ENCODE measurements at regions not wholly inside any gene's neighbourhood (a gene's known extent, or its start where the extent isn't known, plus 50 kb on each side); places are given as distances from the start of the nearest gene placed in this dataset.

DNA sequence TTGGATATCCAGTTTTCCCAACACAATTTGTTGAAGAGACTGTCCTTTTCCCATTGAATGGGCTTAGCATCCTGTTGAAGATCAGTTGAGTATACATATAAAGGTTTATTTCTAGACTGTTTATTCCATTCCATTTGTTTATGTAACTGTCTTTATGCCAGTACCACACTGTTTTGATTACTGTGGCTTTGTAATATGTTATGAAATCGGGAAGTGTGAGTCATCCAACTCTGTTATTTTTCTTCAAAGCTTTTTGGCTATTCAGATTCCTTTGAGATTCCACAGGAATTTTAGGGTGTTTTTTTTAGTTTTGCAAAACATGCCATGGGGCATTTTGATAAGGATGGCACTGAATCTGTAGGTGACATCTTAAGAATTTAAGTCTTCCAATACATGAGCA lies 188.3 kb downstream of the BMP7 start:
- Histone ChIP-seq H2AFZ (ENCODE audit: low read depth, low read length) (no peak overlapping the region), H3F3A (ENCODE audit: insufficient read depth, low read length, poor library complexity, severe bottlenecking) (no peaks in the 10 kb centered on the region), H3K9ac (ENCODE audit: low read length) (no peak overlapping the region), H3K36me3 (ENCODE audit: insufficient read depth, low read length) (no peaks in the 10 kb centered on the region), H3K79me2 (replicated peaks; ENCODE audit: insufficient read depth, low read length) (no peaks in the 10 kb centered on the region), H3K27me3 (ENCODE audit: insufficient read depth, low read depth, low read length) (no peaks in the 10 kb centered on the region), H4K20me1 (ENCODE audit: insufficient read depth) (no peaks in the 10 kb centered on the region), H3K4me3 (ENCODE audit: low read length) (no peak overlapping the region), H3K9me2 (ENCODE audit: insufficient read depth, low read length) (no peaks in the 10 kb centered on the region), H3K9me3 (ENCODE audit: low read length) (peaks cover 3% of the 10 kb centered on the region), H3K4me2 (ENCODE audit: low read length) (no peak overlapping the region), H3K27ac (ENCODE audit: low read length) (no peak overlapping the region)
- TF ChIP-seq REST (IDR thresholded peaks at IDR 0.05; ENCODE audit: borderline replicate concordance) = no peak
- TF ChIP-seq TAF1 (IDR thresholded peaks at IDR 0.05; ENCODE audit: low read depth) = no peak
- TF ChIP-seq SMC3 (conservative IDR thresholded peaks at IDR 0.05; ENCODE audit: poor library complexity) = no peak
- no peak for TF ChIP-seq EP300 (conservative IDR thresholded peaks at IDR 0.05; ENCODE audit: poor library complexity, severe bottlenecking)
- no peak for TF ChIP-seq RAD21 (conservative IDR thresholded peaks at IDR 0.05)
- no peak for TF ChIP-seq EZH2 (IDR thresholded peaks at IDR 0.05; ENCODE audit: borderline replicate concordance, insufficient read depth, low read length, poor library complexity, severe bottlenecking)
- TF ChIP-seq CTCF (IDR thresholded peaks at IDR 0.05; ENCODE audit: poor library complexity, severe bottlenecking) = no peak
- TF ChIP-seq POLR2AphosphoS5 (IDR thresholded peaks at IDR 0.05) = no peak
- TF ChIP-seq MXI1 (conservative IDR thresholded peaks at IDR 0.05; ENCODE audit: poor library complexity, severe bottlenecking) = no peak

GRCh38 chr20:57079031-57080005 lies 187.1 kb downstream of the BMP7 start:
- Histone ChIP-seq H3K4me2 (ENCODE audit: low read length) (no peak overlapping the region), H4K20me1 (ENCODE audit: insufficient read depth) (no peaks in the 10 kb centered on the region), H3K9ac (ENCODE audit: low read length) (no peak overlapping the region), H2AFZ (ENCODE audit: low read depth, low read length) (no peak overlapping the region), H3F3A (ENCODE audit: insufficient read depth, low read length, poor library complexity, severe bottlenecking) (no peaks in the 10 kb centered on the region), H3K79me2 (replicated peaks; ENCODE audit: insufficient read depth, low read length) (no peaks in the 10 kb centered on the region), H3K36me3 (ENCODE audit: insufficient read depth, low read length) (no peaks in the 10 kb centered on the region), H3K27ac (ENCODE audit: low read length) (no peak overlapping the region), H3K27me3 (ENCODE audit: insufficient read depth, low read depth, low read length) (no peaks in the 10 kb centered on the region), H3K9me3 (ENCODE audit: low read length) (peaks cover 3% of the 10 kb centered on the region), H3K9me2 (ENCODE audit: insufficient read depth, low read length) (no peaks in the 10 kb centered on the region), H3K4me3 (ENCODE audit: low read length) (no peak overlapping the region)
- TF ChIP-seq EZH2 (IDR thresholded peaks at IDR 0.05; ENCODE audit: borderline replicate concordance, insufficient read depth, low read length, poor library complexity, severe bottlenecking) = no peak
- no peak for TF ChIP-seq MXI1 (conservative IDR thresholded peaks at IDR 0.05; ENCODE audit: poor library complexity, severe bottlenecking)
- TF ChIP-seq CTCF (IDR thresholded peaks at IDR 0.05; ENCODE audit: poor library complexity, severe bottlenecking) = no peak
- TF ChIP-seq SMC3 (conservative IDR thresholded peaks at IDR 0.05; ENCODE audit: poor library complexity) = no peak
- no peak for TF ChIP-seq TAF1 (IDR thresholded peaks at IDR 0.05; ENCODE audit: low read depth)
